ENCODE measurements at regions not wholly inside any gene's neighbourhood (a gene's known extent, or its start where the extent isn't known, plus 50 kb on each side); places are given as distances from the start of the nearest gene placed in this dataset.

- no peak for DNase-seq
Observed at GRCh38 chr1:208598021-208598420, 353.8 kb upstream of the PLXNA2 start.

- DNase-seq: no peak
Observed at GRCh38 chr1:208599063-208599462, 354.9 kb upstream of the PLXNA2 start.

DNA sequence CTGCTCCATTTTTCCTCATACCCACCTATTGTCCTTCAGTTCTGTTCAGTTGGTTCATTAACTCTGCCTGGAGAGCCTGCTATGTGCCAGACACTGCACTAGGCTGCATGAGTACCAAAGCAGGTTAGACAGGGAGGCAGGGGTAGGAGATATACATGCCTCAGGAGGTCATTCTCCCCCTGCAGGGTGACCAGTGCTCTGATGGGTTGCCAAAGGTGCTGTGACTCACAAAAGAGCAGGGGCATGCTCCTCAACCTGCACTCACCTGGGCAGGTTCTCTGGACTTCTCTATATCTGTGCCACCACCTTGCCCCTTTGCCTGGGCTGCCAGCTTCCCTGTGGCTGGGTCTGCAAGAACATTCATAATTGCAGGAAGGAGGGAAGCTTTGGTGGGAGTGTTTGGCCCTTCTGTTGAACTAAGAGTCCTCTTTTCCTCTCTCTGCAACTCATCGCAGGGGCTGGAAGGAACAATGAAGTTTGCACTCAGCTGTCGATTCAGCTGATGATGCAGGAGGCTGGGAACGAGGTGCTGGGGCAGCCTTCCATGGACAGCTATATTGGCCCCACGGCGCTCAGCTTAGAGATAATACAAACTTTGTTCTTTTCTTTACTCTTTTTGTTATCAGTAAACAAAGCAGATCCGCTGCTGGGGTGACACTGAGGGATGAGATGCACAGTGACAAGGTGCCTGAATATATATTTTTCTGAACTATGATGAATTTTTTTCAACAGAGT, 356.4 kb upstream of the PLXNA2 start:
- DNase-seq: no peak

- DNase-seq: no peak
Observed at GRCh38 chr1:208601561-208601960, 357.4 kb upstream of the PLXNA2 start.

DNA sequence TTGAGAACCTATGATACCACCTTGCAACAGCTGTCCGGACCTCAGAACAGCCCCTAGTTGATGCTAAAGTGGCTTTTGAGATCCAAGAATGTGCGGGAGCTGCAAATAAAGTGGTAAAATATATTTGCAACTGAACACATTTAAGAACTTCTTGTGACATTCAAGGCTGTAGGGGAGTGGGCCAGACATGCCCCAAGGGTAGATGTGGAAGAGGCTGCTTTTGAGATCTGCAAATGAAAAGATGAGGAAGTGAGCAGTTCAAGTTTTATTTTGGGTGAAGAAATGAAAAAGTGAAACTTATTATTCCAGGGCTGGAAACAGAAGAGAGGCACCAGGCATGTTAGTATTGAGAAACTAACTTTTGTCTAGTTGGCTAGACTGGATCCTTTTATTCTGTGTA, 359.5 kb upstream of the PLXNA2 start:
- DNase-seq: no peak

GRCh38 chr1:208604295-208604694, 360.1 kb upstream of the PLXNA2 start:
- no peak for DNase-seq

DNA sequence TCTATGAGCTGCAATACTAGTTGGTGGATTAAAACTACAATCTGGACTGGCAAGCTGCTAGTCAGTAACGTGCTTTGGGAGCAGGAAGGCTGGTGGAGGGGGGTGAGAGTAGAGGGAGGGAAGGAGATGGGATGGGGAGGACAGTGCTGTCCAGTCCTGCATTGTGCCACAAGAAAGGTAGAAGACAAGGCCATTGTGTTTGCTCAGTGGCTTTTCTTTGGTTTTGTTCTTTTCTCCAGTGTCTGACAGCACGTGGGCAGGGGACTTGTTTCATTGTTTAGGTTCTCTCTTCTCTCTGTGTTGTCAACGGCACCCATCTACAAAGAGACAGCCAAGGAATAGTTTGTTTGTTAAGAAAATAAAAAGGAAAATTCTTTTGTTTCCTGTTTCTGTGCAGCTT, 362.8 kb upstream of the PLXNA2 start:
- peak; percentile 62 for DNase-seq

- DNase-seq: no peak
Observed at GRCh38 chr1:208607616-208608015, 363.4 kb upstream of the PLXNA2 start.

DNA sequence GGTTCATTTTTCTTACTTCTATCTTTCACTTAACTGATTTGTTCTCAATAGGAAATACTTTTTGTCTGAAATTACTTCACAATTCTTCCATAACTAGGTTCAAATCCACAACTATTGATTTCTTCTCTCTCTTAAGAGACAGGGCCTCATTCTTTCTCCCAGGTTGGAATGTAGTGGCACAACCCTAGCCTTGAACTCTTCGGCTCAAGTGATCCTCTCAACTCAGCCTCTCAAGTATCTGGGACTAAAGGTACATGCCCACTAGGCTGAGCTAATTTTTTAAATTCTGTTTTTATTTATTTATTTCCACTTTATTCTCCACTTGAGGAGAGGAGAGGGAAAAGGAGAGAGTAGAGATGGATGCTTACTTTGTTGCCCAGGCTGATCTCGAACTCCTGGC, 370.4 kb upstream of the PLXNA2 start:
- no peak for DNase-seq

GRCh38 chr1:208615371-208615770, 371.2 kb upstream of the PLXNA2 start:
- DNase-seq: no peak

DNA sequence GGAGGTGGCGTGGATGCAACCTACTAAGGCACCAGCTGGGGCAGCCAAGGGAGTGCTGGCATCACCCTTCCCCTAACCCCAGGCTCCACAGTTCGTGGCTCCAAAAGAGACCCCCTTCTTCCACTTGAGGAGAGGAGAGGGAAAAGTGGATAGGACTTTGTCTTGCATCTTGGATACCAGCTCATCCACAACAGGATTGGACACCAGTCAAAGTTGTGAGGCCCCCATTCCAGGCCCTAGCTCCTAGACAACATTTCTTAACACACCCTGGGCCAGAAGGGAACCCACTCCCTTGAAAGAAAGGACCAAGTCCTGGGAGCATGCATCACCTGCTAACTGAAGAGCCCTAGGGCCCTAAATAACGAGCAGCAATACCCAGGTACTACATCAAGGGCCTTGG, 372.6 kb upstream of the PLXNA2 start:
- no peak for DNase-seq

DNA sequence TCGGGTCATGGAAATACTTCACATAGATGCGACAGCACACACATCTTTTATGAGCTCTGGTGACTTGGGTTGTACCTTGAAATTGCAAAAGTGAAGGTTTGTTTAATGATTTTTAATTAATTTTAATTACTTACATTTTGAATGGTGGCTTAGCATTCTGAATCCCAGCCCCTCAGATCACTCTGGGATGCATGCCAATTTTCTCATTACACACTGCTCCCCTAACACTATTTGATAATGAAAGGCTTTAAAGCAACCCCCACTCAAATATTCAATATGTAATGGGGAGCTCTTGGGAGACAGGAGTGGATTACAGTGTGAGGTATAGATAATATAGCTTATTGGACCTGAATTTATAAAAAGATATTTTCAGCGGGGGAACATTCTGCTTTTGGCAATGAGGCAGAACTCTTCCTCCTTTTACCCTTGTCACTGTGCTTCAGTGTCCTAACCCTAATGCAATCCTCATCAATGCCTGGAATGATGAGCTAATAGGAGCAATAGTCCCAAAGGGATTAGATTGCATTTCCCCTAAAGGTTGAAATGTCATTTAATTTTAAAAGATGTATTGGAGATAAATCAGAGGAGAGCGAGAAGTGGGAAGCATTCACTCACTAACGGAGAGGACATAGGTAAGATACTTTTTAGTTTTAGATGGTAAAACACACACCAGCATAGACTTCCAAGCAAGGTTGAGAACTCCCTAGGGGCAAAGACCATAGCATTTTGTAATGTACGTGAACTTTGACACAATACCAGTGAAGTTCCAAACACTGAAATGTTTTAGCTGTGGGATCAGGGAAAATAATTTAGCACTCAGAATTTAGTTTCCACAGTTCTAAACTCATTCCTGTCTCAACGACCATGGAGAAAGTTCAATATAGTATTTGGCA, 384.1 kb upstream of the PLXNA2 start:
- DNase-seq: no peak

- no peak for DNase-seq
Observed at GRCh38 chr1:208631092-208631491, 386.9 kb upstream of the PLXNA2 start.

- DNase-seq: no peak
Observed at GRCh38 chr1:208631506-208631905, 387.3 kb upstream of the PLXNA2 start.

DNA sequence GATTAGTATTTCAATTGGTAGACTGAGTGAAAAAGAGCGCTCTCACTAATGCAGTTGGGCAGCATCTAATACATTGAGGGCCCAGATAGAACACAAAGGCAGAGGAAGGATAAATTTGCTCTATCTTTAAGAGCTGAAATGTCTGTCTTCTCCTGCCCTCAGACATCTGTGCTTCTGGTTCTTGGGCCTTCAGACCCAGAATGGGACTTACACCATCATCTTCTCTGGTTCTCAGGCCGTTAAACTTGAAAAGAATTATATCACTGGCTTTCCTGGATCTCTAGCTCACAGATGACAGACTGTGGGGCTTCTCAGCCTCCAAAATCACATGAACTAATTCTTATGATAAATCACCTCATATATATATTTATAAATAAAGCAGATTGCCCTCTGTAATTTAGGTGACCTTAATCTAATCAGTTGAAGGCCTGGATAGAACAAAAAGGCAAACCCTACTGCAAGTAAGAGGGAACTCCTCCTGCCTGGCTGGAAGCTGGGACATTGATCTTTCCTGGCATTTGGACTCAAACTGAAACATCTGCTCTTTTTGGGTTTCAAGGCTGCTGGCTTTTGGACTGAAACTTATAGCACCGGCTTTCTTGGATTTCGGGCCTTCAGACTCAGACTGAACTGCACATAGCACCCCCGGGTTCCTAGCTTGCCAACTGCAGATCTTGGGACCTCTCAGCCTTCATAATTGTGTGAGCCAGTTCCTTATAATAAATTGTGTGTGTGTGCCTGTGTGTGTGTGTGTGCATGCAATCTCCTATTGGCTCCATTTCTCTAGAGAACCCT, 390.4 kb upstream of the PLXNA2 start:
- DNase-seq: no peak

DNA sequence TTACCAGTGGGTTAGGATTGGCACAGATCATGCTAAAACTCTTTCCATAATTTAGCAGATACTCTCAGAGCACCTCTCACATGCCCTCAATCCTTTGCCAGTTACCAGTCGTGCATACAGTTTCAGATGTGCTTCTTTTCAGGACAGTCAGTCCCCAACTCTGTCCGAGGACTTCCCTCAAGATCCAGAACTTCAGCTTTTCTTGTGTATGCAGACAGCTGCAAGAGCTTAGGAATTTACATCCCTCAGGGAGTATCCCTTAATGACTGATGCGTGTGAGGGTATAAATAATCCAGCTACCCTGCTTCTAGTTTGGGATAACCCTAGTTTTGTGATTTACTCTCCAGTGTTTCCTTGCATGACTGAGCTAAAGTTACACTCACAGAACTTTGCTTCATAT, 393.0 kb upstream of the PLXNA2 start:
- DNase-seq: no peak

- DNase-seq: no peak
Observed at GRCh38 chr1:208639382-208639781, 395.2 kb upstream of the PLXNA2 start.

GRCh38 chr1:208640295-208640694, 396.1 kb upstream of the PLXNA2 start:
- DNase-seq: no peak

DNA sequence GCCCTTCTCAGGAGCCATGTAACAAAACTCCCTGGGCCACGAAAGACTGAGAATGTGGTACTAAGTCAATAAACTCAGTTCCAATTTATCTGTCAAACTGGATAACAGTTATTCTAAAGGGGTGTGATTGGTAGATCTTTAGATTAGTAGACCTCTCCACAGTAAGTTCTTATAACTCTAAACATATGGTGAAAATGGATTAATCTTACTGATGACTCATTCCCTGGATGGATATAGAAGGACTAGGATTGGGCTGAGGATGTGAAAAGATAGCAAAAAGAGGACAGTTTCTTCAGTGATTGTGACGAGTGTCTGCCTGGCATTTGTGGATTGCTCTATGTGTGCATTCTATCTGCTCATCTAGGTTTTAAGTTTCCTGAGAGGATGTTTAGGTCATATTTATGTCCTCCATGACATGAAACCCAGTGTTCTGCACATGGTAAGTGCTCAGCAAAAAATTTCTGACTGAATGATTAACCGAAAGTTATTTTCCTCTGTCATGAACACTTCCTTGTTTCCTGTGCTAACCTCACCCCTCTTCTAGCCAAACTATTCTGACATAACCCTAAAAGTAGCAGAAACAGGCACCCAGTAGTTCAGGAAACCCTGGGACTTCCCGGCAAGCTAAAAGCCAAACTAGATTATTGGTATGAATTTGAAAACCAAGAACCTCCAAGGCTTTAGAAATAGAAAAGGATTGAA, 397.5 kb upstream of the PLXNA2 start:
- no peak for DNase-seq

- no peak for DNase-seq
Observed at GRCh38 chr1:208643005-208643597, 398.9 kb upstream of the PLXNA2 start.

DNA sequence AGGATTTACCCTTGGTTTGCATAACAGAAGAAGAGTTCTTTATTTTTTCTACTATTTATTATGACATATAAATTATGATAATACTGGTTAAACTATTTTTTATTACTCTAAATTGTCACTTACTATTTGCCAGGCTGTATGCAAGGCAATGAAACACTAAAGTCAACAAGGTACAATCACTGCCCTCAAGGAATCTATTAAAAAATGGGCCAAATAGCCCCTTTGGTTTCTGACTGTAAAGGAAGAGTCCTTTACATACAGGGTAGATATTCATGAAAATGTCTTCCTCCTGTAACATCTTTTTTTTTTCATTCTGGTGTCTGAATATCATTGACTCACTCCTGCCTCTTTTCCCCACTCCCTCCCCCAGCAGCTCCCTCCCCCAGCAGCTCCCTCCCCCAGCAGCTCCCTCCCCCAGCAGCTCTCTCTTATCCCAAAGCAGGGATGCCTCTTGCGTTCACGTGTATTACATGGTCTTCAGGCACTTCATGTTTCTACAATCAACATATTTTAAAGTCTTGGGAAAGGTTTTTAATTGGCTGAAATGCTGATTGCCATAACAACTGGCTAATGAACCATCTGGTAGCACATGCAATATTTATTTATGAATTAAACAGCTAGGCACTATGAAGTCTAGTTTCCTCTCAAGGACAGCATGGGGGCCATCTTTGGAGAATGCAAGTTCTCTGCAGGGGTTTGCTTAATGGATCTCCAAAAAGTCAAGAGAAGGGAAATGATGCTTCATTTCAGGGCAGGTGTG, 400.4 kb upstream of the PLXNA2 start:
- DNase-seq: no peak

DNA sequence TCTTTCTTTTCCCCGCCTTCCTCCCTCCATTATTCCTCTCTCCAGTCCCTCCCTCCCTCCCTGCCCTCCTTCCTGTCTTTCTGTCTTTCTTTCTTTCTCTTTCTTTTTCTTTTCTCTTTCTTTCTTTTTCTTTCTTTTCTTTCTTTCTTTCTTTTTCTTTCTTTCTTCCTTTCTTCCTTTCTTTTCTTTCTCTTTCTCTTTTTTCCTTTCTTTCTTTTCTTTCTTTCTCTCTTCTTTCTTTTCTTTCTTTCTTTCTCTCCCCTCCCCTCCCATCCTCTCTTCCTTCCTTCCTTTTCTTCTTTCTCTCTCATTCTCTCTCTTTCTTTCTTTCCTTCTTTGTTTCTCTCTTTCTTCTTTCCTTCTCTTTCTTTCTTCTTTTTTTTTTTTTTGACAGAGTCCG, 402.2 kb upstream of the PLXNA2 start:
- DNase-seq: no peak
